H7 (cell line): ENCODE measurements at regions not wholly inside any gene's neighbourhood (a gene's known extent, or its start where the extent isn't known, plus 50 kb on each side); places are given as distances from the start of the nearest gene placed in this dataset.
"Not testable (repeated sequence)": the region's sequence is repeated elsewhere in the genome, so short reads cannot be mapped to it uniquely, and the experiment has no call there.

Experiments
- DNase-seq: peaks from one replicate; pipeline ENCODE4 v3.0.0; 2012
- H3K27me3 ChIP-seq: 2 replicates; pipeline ENCODE4 v1.6.0; 2011; ENCODE audit warnings: mild to moderate bottlenecking, low read length; ENCODE audit not compliant: control insufficient read depth, insufficient read depth
- H3K36me3 ChIP-seq: replicated peaks from 2 replicates; pipeline ENCODE4 v1.5.1; 2011; ENCODE audit warnings: low read length; ENCODE audit not compliant: control insufficient read depth, insufficient read depth
- H3K4me3 ChIP-seq: 2 replicates; pipeline ENCODE4 v1.5.1; 2011; ENCODE audit warnings: low read depth, mild to moderate bottlenecking, control low read depth, low read length, moderate library complexity; ENCODE audit not compliant: insufficient read depth

GRCh38 chr4:134070174-134070573 is 131.4 kb downstream of the PABPC4L start:
- Histone ChIP-seq H3K36me3 (no peaks in the 10 kb centered on the region), H3K4me3 (no peak overlapping the region), H3K27me3 (no peaks in the 10 kb centered on the region)
- no peak for DNase-seq

DNA sequence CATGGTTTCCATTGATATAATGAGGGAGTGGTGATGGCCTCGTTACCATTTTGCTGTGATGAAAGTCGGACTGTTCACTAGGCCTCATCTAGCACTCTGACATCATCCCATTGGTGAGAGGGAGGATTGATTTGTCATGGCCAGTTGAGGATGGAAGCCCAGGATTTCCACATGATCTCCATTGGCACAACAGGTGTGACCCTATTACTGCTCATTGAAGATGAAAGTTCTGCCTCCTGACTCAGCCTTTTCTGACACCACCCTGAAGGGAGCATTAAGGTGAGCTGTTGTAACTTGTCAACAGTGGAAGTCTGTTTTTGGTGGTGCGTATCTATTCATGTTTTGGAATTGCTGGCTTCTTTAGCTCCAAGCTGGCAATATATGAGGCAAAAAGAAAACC is 144.2 kb downstream of the PABPC4L start:
- Histone ChIP-seq H3K36me3 (no peaks in the 10 kb centered on the region), H3K4me3 (no peak overlapping the region), H3K27me3 (no peaks in the 10 kb centered on the region)
- DNase-seq = no peak

- H3K27me3 ChIP-seq, H3K36me3 ChIP-seq, H3K4me3 ChIP-seq, DNase-seq: not testable (repeated sequence)
Measured at GRCh38 chr4:134046221-134046620, 155.4 kb downstream of the PABPC4L start.

- Histone ChIP-seq H3K27me3 (no peaks in the 10 kb centered on the region), H3K4me3 (no peak overlapping the region), H3K36me3 (no peaks in the 10 kb centered on the region)
- no peak for DNase-seq
Measured at GRCh38 chr4:134045411-134045810, 156.2 kb downstream of the PABPC4L start.

- no peak for DNase-seq
- Histone ChIP-seq H3K36me3 (no peaks in the 10 kb centered on the region), H3K27me3 (no peaks in the 10 kb centered on the region), H3K4me3 (no peak overlapping the region)
Measured at GRCh38 chr4:134043266-134043665, 158.3 kb downstream of the PABPC4L start.

DNA sequence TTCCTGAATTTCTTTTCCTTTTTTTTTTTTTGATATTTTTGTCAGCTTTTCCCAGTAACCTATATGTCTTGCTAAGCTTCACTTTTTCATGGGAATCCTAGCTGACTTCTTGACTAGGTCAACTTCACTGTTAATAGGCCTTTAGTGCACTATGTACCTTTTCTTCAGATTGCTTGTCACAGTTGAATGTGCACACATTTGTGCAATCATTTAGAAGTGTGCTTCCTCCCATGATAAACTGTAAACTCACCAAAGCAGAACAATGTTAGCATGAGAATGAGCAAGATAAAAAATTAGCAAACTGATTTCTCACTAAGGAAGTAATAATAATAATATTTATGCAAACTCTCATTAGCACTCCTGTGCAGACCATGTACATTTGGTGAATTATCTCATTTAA is 173.2 kb downstream of the PABPC4L start:
- no peak overlapping the region for H3K4me3 ChIP-seq
- no peaks in the 10 kb centered on the region for H3K36me3 ChIP-seq
- no peak for DNase-seq
- no peaks in the 10 kb centered on the region; the same call in 1 of the 2 replicates for H3K27me3 ChIP-seq

- no peak for DNase-seq
- Histone ChIP-seq H3K27me3 (no peaks in the 10 kb centered on the region; the same call in 1 of the 2 replicates), H3K4me3 (no peak overlapping the region), H3K36me3 (no peaks in the 10 kb centered on the region)
Measured at GRCh38 chr4:134027931-134028330, 173.7 kb downstream of the PABPC4L start.

DNA sequence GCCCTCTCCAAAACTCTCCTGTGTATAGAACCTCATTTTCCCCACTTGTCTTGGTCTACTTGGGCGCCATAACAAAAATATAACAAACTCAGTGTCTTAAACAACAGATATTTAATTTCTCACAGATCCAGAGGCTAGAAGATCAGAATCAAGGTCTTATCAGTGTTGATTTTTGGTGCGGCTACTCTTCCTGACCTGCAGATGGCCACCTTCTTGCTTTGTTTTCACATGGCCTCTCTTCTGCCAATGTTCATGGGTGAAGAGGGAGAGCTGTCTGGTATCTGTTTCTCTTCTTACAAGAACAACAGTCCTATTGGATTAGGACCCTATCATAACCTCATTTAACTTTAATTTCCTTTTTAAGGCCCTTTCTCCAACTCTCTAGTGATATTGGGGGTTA is 177.3 kb downstream of the PABPC4L start:
- H3K36me3 ChIP-seq = no peaks in the 10 kb centered on the region
- H3K27me3 ChIP-seq = no peaks in the 10 kb centered on the region
- H3K4me3 ChIP-seq = no peak overlapping the region
- DNase-seq = peak; percentile 1

- H3K27me3 ChIP-seq = no peaks in the 10 kb centered on the region
- H3K4me3 ChIP-seq = no peak overlapping the region
- DNase-seq = no peak
- no peaks in the 10 kb centered on the region for H3K36me3 ChIP-seq
Measured at GRCh38 chr4:134019657-134020056, 181.9 kb downstream of the PABPC4L start.

GRCh38 chr4:134018846-134019245 is 182.7 kb downstream of the PABPC4L start:
- Histone ChIP-seq H3K4me3 (no peak overlapping the region), H3K27me3 (no peaks in the 10 kb centered on the region), H3K36me3 (no peaks in the 10 kb centered on the region)
- no peak for DNase-seq

DNA sequence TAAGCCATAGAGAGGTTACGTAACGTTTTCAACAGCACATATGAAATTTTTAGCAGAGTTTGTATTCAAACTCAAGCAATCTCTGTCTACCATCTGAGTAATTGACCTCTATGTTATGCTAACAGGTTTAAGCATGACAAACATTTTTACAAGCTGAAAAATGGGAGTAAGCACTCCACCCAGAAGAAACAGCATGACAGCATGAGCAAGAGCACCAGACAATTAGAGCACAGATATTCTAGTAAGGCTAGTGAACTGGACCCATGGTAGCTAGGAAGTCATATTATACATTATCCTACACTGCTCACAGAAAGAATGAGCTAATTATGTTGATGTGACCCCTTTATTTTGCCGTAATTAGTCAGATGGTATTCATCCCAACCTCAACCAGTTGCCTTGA is 200.5 kb downstream of the PABPC4L start:
- DNase-seq = no peak
- Histone ChIP-seq H3K36me3 (no peaks in the 10 kb centered on the region), H3K27me3 (no peaks in the 10 kb centered on the region; the same call in 1 of the 2 replicates), H3K4me3 (no peak overlapping the region)

- no peak for DNase-seq
- H3K36me3 ChIP-seq = no peaks in the 10 kb centered on the region
- H3K27me3 ChIP-seq = peaks cover 2% of the 10 kb centered on the region; the same call in 1 of the 2 replicates
- H3K4me3 ChIP-seq = no peak overlapping the region
Measured at GRCh38 chr4:133997436-133997835, 204.2 kb downstream of the PABPC4L start.

- Histone ChIP-seq H3K4me3 (no peak overlapping the region), H3K27me3 (peaks cover 2% of the 10 kb centered on the region; the same call in 1 of the 2 replicates), H3K36me3 (no peaks in the 10 kb centered on the region)
- DNase-seq = no peak
Measured at GRCh38 chr4:133996431-133997121, 205.0 kb downstream of the PABPC4L start.

DNA sequence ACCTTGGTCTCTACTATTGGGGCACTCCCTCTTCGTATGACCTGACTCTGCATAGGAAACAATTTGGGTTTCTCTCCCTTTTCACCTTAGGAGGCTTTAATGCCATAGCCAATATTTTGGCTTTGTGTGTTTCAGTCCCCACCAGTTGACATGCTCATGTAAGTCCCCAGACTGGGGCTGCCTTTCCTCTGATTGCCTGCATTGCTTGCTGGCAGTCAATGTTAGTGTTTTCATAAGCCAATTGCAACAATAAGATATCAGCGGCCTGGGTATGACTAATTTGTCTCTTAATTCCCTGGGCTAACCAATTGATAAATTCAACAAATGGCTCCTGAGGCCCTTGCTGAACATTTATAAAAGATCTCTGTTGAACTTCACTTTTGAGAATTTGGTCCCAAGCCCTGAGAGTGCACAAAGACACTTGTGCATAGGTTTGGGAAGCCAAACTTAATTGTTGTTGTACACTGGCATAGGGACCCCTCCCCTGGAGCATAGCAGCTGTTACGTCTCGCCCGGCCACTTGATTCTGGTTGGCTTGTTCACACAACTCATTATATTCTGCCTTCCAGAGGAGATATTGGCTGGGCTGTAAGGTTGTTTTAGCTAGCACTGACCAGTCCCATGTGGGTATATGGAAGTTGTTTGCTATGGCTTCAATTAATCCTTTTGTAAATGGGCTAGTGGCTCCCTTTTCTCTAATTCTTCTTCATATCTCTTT is 206.2 kb downstream of the PABPC4L start:
- DNase-seq = no peak
- peaks cover 2% of the 10 kb centered on the region; the same call in 1 of the 2 replicates for H3K27me3 ChIP-seq
- H3K4me3 ChIP-seq = no peak overlapping the region
- H3K36me3 ChIP-seq = no peaks in the 10 kb centered on the region

GRCh38 chr4:133982533-133983224 is 218.9 kb downstream of the PABPC4L start:
- no peak for DNase-seq
- H3K27me3 ChIP-seq = no peaks in the 10 kb centered on the region; the same call in 1 of the 2 replicates
- no peaks in the 10 kb centered on the region for H3K36me3 ChIP-seq
- H3K4me3 ChIP-seq = no peak overlapping the region
